Middle frontal gyrus (tissue), 1 donor: ENCODE measurements at regions not wholly inside any gene's neighbourhood (a gene's known extent, or its start where the extent isn't known, plus 50 kb on each side); places are given as distances from the start of the nearest gene placed in this dataset.

Experiments
- DNase-seq: peaks from one replicate; pipeline ENCODE4 v3.0.0-alpha.2; 2015; ENCODE audit warnings: low spot score; ENCODE audit errors: extremely low spot score

DNA sequence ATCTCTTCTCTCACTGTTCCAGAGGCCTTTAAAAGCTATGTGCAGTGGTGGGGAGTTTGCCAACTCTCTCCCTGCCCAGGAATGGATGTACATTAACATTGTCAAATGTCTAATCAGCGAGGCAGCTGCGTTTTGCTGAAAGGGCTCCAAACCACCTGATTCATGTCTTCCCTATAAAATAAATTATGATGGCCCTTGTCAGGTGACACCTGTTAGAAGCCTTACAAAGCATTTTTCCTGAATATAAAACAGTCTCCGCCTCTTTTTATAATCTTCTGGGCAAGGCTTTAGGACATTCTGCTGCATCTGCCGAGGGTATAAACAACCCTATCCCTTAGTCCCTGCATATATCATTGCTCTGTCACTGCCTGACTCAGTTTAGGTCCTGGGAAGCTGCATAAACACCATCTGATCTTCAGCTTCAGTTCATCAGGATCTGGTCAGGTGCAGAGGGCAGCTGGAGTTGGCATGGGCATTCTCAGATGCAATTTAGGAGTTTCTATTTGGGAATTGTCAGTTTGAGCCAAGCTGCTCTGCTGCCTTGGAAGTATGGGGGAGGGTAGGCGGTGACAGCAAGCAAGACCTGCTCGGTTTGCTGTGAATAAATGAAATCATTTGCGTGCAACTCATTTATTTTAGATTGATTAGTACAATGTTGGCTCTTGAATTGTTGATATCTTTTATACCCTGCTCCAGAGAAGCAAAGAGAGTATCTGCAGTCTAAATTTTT lies 103.5 kb downstream of the ACER2 start:
- no peak for DNase-seq

- DNase-seq = no peak
Observed at GRCh38 chr9:19511694-19512093, 102.9 kb downstream of the ACER2 start.

DNA sequence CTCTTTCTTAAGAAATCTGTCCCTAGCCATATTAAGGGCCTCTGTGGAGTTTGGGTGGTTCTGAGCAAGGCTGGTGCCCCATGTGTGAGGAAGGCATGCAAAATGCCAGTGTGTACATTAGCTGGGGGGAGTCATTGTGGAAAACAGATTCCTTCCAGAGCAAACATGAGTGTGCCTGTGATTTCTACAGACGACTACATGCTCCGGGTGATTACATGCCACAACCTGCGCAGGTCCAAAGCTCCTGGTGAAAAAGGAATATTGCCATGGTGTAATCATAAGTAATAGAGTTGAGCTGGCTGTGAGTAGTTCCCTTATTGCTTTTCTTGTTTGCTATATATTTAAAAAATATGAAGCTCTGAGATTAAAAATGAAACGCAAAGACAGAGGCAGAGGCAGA lies 102.1 kb downstream of the ACER2 start:
- no peak for DNase-seq
